Non-pigmented ciliary epithelial cell (primary cell): ENCODE measurements at regions not wholly inside any gene's neighbourhood (a gene's known extent, or its start where the extent isn't known, plus 50 kb on each side); places are given as distances from the start of the nearest gene placed in this dataset.
A peak's percentile ranks its signal among the peaks of the same experiment; 100 is the strongest.
"Not testable (repeated sequence)": the region's sequence is repeated elsewhere in the genome, so short reads cannot be mapped to it uniquely, and the experiment has no call there.

Experiments used
- DNase-seq: peaks from one replicate; pipeline ENCODE4 v3.0.0-alpha.2; 2010; ENCODE audit warnings: low read depth

DNA sequence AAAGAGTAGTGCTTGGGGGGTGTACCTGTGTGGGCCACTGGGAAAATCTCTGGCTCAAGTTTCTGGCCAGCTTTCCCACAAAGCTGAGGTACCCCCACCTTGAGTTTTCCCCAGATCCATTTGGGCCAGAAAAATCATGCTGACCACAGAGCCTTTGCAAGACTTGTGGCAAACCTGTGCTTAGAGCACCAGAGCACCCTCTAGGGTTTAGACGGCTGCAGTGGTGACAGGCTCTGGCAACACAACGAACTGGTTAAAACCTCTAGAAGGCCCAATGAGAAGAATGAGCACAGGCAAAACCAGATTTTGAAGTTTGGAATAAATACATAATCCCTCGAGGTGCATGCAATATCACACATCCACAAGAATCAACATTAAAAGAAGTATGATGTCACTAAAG lies 290.7 kb upstream of the FOLH1 start:
- no peak for DNase-seq

DNA sequence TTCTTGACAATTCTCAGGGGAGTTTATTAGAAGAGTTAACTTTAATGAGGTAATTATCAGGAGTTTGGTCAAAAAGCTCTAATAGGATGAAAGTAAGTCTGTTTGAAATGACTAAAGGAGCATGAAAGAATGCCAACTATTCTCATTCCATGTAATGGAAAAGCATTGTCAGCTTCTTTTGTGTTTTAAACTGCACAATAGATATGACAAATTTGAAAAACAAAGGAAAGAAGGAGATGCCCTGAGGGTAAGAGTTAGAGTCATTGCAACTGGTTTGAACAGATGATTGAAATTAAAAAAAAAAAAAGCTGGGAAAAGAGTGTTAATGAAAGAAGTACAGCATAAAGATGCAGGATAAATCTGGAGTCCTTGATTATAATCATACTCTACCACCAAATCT lies 296.8 kb upstream of the FOLH1 start:
- no peak for DNase-seq

DNA sequence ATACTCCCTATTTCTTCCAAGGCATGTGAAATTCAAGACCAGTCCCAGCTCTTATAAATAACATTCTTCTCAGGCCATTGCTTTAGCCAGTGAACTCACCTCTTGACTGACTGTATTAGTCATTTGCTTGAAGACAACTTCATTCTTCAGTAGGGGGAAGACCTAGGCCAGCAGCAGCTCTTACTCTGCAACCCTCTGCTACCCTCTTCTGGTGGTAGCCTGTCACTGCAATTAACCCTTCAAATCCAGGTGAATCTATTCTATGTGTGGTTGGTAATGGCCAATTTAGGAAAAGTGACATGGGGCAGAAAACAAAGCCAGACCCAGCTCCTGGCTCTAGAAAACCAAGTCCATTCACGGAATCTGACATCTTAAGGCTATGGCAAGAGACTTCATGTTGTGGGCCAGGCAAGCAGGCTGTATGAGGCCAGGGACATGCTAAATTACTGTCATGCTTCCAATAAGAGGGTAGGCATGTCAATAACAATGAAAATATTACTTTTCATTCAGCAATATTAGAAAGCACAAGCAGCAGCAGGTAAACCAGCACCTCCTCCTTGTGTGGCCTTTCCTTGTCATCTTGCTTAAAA lies 317.9 kb upstream of the FOLH1 start:
- peak; percentile 3 for DNase-seq

DNA sequence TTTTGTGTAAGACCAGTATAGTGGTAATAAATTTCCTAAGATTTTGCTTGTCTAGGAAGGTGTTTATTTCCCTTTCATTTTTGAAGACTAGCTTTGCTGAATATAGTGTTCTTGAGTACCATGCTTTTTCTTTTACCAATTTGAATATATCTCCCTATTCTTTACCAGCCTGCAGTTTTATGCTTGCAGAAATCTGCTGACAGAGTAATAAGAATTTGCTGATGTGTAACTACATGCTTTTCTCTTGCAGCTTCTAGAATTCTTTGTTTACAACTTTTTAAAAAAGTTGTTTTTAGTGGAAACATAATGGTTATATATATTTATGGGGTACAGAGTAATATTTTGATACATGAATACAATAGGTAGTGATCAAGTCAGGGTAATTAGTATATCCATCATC lies 324.8 kb upstream of the FOLH1 start:
- DNase-seq, result no peak

DNA sequence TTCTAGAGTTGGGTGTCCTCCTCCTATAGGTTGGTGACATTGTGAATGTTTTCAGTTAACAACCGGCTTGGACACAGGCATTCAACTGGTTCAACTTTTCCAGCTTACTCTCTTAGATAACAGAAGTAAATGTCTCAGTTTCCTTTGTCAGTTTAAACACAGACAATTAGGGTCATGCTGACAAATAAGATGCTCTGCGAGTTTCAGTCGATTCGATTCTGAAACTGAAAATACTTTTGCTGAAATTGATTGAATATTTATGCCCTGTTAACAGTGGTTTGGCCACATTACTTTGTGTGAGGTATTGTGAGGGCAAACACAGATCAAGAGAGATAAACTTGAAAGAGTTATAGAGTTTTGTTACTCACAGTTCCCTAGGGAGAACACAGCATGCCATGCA lies 330.5 kb upstream of the FOLH1 start:
- not testable (repeated sequence) for DNase-seq

DNA sequence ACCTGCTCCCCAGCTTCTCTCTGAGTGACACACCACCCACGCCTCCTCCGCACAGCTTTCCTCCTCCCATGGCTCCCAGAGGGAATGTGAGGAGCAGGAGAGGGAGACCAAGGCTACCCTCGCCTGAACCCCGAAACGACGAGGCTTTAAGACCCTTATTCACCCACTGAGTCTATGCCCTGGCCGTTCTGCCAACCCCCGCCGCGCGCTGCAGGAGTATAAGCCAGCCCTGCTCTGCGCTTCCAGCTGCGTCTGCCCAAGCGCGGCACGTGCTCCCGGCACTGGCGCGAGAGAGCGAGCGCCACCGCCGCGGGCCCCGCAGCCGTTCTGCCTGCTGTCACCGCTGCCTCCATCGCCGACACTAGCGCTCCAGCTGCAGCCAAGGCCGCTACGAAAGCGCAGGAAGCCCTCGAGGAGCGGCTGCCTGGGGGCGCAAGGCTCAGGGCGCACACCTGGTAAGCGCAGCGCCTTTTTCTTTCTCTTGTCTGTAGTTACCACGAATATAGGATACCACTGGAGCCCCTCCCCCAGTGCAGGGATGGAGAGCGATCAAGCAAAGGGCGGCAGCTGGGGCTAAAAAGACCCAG lies 350.0 kb upstream of the FOLH1 start:
- not testable (repeated sequence) for DNase-seq

DNA sequence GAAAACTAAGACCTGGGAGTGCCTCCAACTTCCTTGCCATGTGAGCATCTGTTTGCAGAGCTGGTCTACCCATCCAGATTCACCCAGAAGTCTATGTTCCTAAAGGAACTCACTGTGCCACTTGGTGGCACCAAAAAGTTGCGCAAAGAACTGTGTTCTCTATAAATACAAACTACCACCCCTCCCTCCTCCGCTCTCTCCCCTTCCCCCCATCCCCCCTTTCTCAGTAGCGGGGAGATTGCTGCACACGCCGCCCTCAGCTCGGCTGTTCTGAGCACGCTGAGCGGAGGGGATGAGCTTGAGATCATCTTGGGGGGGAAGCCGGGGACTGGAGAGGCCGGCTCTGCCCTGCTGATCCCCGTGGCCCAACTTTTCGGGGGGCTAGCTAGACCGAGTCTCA lies 352.2 kb upstream of the FOLH1 start:
- DNase-seq, result not testable (repeated sequence)

DNA sequence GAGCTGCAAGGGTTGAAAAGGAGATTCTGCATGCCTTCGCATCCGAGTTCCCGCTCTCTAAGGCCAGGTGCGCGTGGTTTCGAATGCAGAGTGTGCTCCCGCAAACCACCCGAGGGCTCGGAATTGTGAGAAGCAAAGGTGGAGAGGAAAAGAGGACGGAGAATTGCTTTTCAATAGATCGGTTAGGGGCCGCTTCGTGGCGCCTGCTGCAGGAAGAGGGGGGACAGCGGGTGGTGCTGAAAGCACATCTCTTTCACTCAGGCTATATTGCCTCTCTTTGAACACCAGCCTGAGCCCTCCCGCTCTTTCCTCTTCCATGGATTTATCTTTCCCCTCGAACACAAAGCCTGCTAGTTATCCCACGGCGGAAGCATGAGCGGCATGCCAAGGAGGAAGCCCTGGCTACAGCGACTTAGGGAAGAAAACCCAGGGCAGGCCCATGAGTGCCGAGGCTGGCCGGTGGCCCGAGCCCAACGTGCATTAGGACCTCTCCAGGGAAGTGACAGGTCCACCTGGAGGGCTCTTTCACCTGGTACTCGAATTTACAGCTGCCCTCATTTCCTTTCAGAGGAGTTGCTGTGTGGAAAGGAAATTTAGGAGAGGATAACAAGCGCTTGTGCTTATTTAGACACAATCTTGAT lies 353.0 kb upstream of the FOLH1 start:
- DNase-seq, result not testable (repeated sequence)

DNA sequence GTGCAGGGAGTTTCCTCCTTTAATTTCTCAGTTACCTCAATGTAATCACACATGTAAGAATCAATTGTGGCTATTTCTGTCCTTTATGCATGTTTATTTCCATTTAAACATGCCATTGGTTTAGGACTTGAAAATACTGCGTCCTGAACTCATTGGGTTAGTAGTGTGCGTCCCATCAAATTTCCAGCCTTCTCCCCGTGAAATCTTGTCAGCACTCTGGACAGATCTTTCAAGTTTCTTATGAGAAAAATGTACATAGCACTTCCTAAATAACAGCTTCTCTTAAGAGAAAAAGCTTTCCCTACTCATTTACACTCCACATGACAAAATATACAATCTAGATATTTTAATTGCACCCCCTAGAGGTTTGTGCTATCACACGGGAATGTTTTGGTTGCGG lies 353.9 kb upstream of the FOLH1 start:
- DNase-seq, result not testable (repeated sequence)

DNA sequence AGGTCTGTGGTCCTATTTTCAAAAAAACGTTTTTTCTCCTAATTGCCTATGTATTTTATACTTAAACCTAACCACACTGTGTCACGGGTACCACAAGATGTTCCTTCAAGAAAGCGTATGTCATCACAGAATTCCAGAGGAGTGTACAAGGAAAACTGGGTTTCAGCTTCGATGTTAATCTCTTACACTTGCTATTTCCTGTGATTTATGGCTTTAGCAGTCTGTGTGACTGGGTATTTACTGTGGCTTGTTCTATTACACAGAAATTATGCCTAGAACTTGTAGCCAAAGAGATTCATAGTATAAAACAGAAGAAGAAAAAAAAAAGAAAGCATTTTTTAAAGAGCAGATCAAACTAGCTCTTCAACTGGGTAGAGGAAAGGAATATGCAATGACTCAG lies 371.1 kb upstream of the FOLH1 start:
- DNase-seq, result not testable (repeated sequence)

DNA sequence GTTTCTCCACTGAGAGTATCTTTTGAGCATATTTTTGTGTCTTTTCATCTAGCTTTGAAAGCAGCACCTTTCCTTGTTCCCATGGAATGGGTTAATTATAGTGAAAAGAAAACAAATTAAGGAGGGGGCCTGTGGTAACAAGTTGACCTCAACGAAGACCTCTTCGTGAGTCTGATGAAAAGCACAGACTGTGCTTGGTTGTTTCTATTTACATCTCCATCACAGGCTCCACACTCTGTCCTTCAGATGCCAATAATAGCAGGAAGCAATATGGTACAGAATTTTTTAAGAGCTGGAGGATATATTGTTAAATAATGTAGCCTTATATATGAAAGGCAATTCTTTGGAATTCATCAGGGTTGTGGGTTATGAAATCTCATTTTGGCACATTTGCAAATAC lies 366.7 kb upstream of the OR4C13 start:
- not testable (repeated sequence) for DNase-seq

DNA sequence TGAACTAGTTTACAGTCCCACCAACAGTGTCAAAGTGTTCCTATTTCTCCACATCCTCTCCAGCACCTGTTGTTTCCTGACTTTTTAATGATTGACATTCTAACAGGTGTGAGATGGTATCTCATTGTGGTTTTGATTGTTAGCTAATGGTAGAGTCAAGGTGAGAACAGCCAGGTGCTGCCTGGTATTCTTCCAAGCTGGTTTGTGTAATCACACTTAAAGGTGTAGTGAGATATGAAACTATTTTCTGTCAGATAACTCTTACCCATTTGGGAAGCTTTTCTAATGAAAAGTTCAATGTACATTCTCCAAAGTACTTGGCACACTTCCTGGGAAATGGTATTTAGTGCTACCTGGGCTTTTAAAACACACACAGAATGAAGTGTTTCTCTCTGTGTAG lies 343.3 kb upstream of the OR4C13 start:
- DNase-seq, result not testable (repeated sequence)

DNA sequence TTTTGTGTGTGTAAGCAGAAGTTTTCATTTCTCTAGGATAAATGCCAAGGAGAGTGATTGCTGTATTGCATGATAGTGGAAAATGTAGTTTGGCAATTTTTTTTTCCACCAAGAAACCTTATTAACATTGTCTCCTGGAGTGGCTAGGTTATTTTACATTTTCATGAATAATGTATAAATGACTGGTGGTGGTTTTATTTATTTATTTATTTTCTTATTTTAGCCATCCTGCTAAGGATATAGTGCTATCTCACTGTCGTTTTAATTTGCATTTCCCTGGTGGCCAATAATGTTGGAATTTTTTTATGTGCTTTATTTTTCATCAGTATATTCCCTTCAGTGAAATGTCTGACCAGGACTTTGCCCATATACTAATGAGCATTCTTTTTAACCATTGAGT lies 328.3 kb upstream of the OR4C13 start:
- DNase-seq, result not testable (repeated sequence)

DNA sequence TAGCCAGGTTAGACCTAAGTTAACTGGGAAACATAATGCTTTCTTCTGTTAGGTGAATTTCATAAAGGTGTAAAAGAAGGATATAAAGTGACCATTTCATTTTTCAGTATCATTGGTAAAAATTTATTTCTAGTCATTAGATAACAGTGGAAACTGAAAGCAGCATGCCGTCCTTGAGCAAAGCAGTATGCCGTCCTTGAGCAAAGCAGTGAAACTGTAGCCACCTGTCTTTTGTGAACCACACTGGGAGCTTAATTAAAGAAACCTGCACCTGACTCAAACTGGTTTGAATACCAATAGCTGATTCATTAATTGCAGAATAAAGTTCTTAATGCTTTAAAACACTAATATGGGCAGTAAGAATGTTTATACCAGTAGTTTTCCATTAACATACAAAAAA lies 281.5 kb upstream of the OR4C13 start:
- DNase-seq, result not testable (repeated sequence)

DNA sequence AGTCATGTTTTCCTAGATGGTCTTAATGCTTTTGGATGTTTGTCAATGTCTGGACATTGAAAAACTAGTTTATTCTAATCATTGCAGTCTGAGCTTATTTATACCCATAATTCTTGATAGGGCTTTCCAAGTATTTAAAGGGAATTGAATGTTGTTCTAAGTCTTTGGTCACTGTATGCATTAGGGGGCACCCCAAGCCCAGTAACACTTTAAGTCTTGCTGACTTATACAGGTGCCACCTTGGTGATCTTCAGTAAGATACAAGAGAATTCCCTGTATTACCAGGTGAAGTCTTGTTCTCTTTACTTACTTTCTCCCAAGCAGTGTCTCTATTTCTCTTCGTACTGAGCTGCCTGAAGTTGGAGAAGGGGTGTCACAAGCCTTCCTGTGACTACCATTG lies 250.1 kb upstream of the OR4C13 start:
- not testable (repeated sequence) for DNase-seq

DNA sequence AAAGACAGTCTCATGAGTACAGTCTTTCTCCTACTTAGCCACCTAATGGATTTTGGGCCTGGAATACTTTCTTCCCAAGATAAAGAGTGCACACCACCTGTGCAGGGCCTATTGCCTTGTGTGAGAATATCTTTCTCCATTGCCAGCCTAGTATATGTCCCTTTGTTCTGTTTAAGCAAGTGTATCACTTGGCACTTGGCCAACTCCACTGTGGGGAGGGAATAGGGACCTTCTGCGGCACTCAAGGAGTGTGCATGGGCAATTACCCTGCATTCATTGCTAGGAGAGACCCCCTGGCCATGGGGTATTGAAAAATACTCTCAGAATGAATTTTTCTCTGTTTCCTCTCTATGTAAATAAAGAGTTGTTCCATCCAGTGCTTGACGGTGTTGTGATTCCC lies 201.7 kb upstream of the OR4C13 start:
- DNase-seq, result not testable (repeated sequence)

DNA sequence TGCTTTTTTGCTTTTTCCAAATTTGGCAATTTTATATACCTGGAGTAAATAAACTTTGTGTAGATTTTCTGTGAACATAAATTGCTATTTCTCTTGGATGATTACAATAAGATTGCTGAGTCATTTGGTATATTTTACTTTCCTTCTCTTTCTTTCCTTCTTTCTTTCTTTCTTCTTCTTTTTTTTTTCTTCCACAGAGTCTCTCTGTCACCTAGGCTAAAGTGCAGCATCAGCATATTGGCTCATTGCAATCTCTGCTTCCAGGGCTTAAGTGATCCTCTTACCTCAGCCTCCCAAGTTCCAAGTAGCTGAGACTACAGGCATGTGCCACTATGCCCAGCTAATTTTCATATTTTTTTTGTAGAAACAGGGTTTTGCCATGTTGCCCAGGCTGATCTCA lies 201.2 kb upstream of the OR4C13 start:
- not testable (repeated sequence) for DNase-seq

DNA sequence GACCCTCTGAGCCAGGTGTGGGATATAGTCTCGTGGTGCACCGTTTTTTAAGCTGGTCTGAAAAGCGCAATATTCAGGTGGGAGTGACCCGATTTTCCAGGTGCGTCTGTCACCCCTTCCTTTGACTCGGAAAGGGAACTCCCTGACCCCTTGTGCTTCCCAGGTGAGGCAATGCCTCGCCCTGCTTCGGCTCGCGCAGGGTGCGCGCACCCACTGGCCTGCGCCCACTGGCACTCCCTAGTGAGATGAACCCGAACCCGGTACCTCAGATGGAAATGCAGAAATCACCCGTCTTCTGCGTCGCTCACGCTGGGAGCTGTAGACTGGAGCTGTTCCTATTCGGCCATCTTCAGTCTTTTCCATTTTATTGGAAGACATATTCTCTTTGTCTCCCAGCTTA lies 171.4 kb upstream of the OR4C13 start:
- not testable (repeated sequence) for DNase-seq

DNA sequence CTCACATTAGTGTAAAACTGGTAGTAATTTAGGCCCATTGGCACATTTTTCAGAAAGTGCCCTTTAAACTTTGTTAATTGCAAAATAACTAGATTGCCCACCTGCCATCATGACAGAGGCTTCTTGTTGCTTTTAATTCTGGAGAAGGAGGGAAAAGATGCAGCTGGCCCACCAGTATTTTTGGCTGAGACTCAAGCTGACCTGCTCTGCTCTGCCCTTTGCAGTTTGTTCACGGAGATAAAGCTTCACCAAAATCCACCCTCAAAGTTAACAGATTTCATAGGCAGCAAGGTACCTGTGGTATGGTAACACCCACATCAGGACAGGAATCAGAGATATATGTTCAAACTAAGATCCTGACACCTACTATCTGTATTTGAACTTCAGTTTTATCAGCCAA lies 170.2 kb upstream of the OR4C13 start:
- DNase-seq, result not testable (repeated sequence)

DNA sequence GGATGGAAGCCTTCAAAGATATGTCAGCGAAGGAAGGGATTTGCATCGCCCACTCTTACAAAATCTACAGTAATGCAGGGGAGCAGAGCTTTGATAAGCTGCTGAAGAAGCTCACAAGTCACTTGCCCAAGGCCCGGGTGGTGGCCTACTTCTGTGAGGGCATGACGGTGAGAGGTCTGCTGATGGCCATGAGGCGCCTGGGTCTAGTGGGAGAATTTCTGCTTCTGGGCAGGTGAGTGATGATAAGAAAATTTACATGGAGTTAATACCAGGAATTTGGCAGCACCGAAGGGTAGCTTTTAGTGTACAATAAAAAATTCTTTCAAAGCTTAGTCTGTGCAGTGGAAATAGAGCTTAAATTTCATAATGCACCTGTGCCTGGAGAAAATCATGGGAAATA lies 168.3 kb upstream of the OR4C13 start:
- not testable (repeated sequence) for DNase-seq

DNA sequence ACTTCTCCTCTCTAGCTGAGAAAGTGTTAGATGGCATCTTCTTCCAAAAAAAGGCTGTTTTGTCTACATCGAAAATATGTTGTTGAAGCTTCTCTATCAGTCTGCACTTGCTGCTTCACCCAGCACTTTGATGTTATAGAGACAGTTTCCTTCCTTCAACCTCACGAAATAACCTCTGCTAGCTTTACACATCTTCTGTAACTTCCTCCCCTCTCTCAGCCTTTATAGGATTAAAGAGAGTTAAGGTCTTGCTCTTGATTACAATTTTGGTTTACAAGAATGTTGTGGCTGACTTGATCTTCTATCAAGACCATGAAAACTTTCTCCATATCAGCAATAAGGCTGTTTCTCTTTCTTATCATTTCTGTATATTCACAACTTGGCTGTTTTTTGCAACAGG lies 162.4 kb upstream of the OR4C13 start:
- not testable (repeated sequence) for DNase-seq

DNA sequence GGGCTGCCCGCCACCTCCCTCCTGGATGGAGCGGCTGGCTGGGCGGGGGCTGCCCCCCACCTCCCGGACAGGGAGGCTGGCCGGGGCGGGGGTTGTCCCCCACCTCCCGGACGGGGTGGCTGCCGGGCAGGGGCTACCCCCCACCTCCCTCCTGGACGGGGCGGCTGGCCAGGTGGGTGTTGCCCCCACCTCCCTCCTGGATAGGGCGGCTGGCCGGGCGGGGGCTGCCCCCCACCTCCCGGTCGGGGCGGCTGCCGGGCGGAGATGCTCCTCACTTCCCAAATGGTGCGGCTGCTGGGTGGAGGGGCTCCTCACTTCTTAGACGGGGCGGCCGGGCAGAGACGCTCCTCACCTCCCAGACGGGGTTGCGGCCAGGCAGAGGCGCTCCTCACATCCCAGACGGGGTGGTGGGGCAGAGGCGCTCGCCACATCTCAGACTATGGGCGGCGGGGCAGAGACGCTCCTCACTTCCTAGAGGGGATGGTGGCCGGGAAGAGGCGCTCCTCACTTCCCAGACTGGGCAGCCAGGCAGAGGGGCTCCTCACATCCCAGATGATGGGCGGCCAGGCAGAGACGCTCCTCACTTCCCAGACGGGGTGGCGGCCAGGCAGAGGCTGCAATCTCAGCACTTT lies 153.9 kb upstream of the OR4C13 start:
- DNase-seq, result not testable (repeated sequence)
